H1 (cell line): ENCODE measurements at regions not wholly inside any gene's neighbourhood (a gene's known extent, or its start where the extent isn't known, plus 50 kb on each side); places are given as distances from the start of the nearest gene placed in this dataset.
A peak's percentile ranks its signal among the peaks of the same experiment; 100 is the strongest.

Experiments used
- CTCF ChIA-PET: fragments of 300-600 bp; sonication (Branson Sonifier 250); formaldehyde crosslinking; loops from one replicate; lab custom pipeline; 2021; ENCODE audit not compliant: partially characterized antibody; lab: Charles Lee
- POLR2A ChIA-PET: fragments of 300-600 bp; sonication (Branson Sonifier 250); formaldehyde crosslinking; loops from one replicate; lab custom pipeline; 2021; ENCODE audit warnings: inconsistent platforms; ENCODE audit not compliant: partially characterized antibody; lab: Charles Lee
- DNase-seq, 2 experiments: peaks; one replicate each; pipeline versions ENCODE4 v3.0.0 to v3.0.0-alpha.2; 2010 to 2022; ENCODE audit warnings: low spot score in 2 of 2, low read depth in 1 of 2, mixed read lengths in 1 of 2
- FAIRE-seq: peaks from 2 replicates; lab custom pipeline; 2011; peaks lifted over from hg19 to GRCh38; lab: Jason Lieb, UNC
- H2AFZ ChIP-seq: 2 replicates; pipeline ENCODE4 v1.8.1; 2012; ENCODE audit warnings: low read length, inconsistent platforms
- H2AK5ac ChIP-seq: 2 replicates; pipeline ENCODE4 v1.6.1; 2013; ENCODE audit warnings: low read depth, low read length
- H2BK120ac ChIP-seq: replicated peaks from 2 replicates; pipeline ENCODE3; 2013; ENCODE audit warnings: low read depth, low read length, inconsistent platforms
- H2BK12ac ChIP-seq: 2 replicates; pipeline ENCODE4 v1.6.1; 2013; ENCODE audit warnings: low read depth, low read length
- H2BK15ac ChIP-seq: 2 replicates; pipeline ENCODE4 v1.6.1; 2013; ENCODE audit warnings: low read length
- H2BK20ac ChIP-seq: 2 replicates; pipeline ENCODE4 v1.6.1; 2013; ENCODE audit warnings: low read length
- H2BK5ac ChIP-seq: 2 replicates; pipeline ENCODE4 v1.6.1; 2013; ENCODE audit warnings: low read depth, low read length
- H3K14ac ChIP-seq: 2 replicates; pipeline ENCODE4 v1.6.1; 2013; ENCODE audit warnings: inconsistent platforms; ENCODE audit not compliant: insufficient read length
- H3K18ac ChIP-seq: 2 replicates; pipeline ENCODE4 v1.6.1; 2013; ENCODE audit warnings: low read length; ENCODE audit errors: extremely low read depth
- H3K23ac ChIP-seq: 2 replicates; pipeline ENCODE4 v1.6.1; 2013; ENCODE audit warnings: inconsistent platforms; ENCODE audit not compliant: insufficient read length
- H3K23me2 ChIP-seq: 2 replicates; pipeline ENCODE4 v1.6.1; 2013; ENCODE audit warnings: low read depth, low read length
- H3K27ac ChIP-seq: 2 replicates; pipeline ENCODE4 v1.6.1; 2011; ENCODE audit warnings: low read depth, low read length, inconsistent platforms
- H3K27me3 ChIP-seq, 4 experiments: replicated peaks in 1 of 4; 1 replicate in 1 of 4; 2 replicates in 3 of 4; pipeline versions ENCODE4 v1.6.1 to v1.8.1; 2011 to 2013; ENCODE audit warnings: low read length in 3 of 4, mild to moderate bottlenecking in 3 of 4, inconsistent platforms in 2 of 4, mixed read lengths in 2 of 4, moderate library complexity in 1 of 4; ENCODE audit not compliant: control insufficient read depth in 3 of 4, insufficient read depth in 3 of 4; ENCODE audit errors: extremely low read depth in 1 of 4
- H3K36me3 ChIP-seq, 4 experiments: 2 replicates each; pipeline versions ENCODE4 v1.6.1 to v1.8.1; 2011 to 2013; ENCODE audit warnings: mild to moderate bottlenecking in 4 of 4, low read length in 3 of 4, moderate library complexity in 2 of 4, control low read depth in 1 of 4, inconsistent platforms in 1 of 4; ENCODE audit not compliant: insufficient read depth in 4 of 4, control insufficient read depth in 2 of 4
- H3K4ac ChIP-seq: replicated peaks from 2 replicates; pipeline ENCODE3; 2013; ENCODE audit warnings: low read length, low read depth, mixed read lengths, inconsistent platforms; ENCODE audit not compliant: insufficient read length
- H3K4me1 ChIP-seq, 4 experiments: replicated peaks in 1 of 4; 1 replicate in 1 of 4; 2 replicates in 3 of 4; pipeline versions ENCODE4 v1.6.1 to v1.8.1; 2011 to 2013; ENCODE audit warnings: low read length in 3 of 4, inconsistent platforms in 2 of 4, mixed read lengths in 1 of 4; ENCODE audit not compliant: insufficient read depth in 4 of 4, control insufficient read depth in 3 of 4
- H3K4me2 ChIP-seq, 2 experiments: 2 replicates each; pipeline versions ENCODE4 v1.6.1 to v1.8.1; 2011 to 2013; ENCODE audit warnings: low read depth in 2 of 2, low read length in 2 of 2, control low read depth in 1 of 2, inconsistent platforms in 1 of 2, mild to moderate bottlenecking in 1 of 2; ENCODE audit not compliant: insufficient read depth in 1 of 2
- H3K4me3 ChIP-seq, 4 experiments: fragments of 200-600, 300-600 bp in 1 of 4; sonication (generic), shearing (Covaris generic), sonication (Bioruptor Twin) in 1 of 4; 2 replicates each; pipeline versions ENCODE4 v1.5.1 to v1.8.1; 2011 to 2016; ENCODE audit warnings: low read length in 4 of 4, low read depth in 3 of 4, control low read depth in 2 of 4, inconsistent platforms in 2 of 4, mild to moderate bottlenecking in 2 of 4, mixed read lengths in 1 of 4, moderate library complexity in 1 of 4; ENCODE audit not compliant: insufficient read depth in 2 of 4; ENCODE audit errors: extremely low read depth in 1 of 4
- H3K56ac ChIP-seq: replicated peaks from 2 replicates; pipeline ENCODE3; 2013; ENCODE audit warnings: low read depth, mild to moderate bottlenecking, mixed read lengths, low read length, inconsistent platforms; ENCODE audit not compliant: insufficient read length
- H3K79me1 ChIP-seq: 2 replicates; pipeline ENCODE4 v1.6.1; 2013; ENCODE audit warnings: low read depth, low read length, control low read depth
- H3K79me2 ChIP-seq, 2 experiments: 2 replicates each; pipeline versions ENCODE4 v1.6.1 to v1.8.1; 2012 to 2013; ENCODE audit warnings: low read length in 2 of 2, mild to moderate bottlenecking in 2 of 2, inconsistent platforms in 1 of 2; ENCODE audit not compliant: insufficient read depth in 2 of 2, control insufficient read depth in 1 of 2
- H3K9ac ChIP-seq, 4 experiments: replicated peaks in 1 of 4; 1 replicate in 1 of 4; 2 replicates in 3 of 4; pipeline versions ENCODE4 v1.6.1 to v1.8.1; 2011 to 2013; ENCODE audit warnings: low read depth in 3 of 4, low read length in 3 of 4, control low read depth in 2 of 4, mild to moderate bottlenecking in 2 of 4, moderate library complexity in 2 of 4, inconsistent platforms in 1 of 4; ENCODE audit errors: extremely low read depth in 1 of 4
- H3K9me3 ChIP-seq, 2 experiments: 2 replicates each; pipeline versions ENCODE4 v1.6.1 to v1.8.1; 2012 to 2013; ENCODE audit warnings: mild to moderate bottlenecking in 2 of 2, moderate library complexity in 2 of 2, control low read depth in 1 of 2, inconsistent platforms in 1 of 2, low read depth in 1 of 2, low read length in 1 of 2, mixed read lengths in 1 of 2; ENCODE audit not compliant: insufficient read depth in 2 of 2
- H4K20me1 ChIP-seq, 2 experiments: replicated peaks in 1 of 2; 2 replicates each; pipeline versions ENCODE3 to v1.8.1; 2011 to 2013; ENCODE audit warnings: inconsistent platforms in 2 of 2, low read length in 2 of 2, mild to moderate bottlenecking in 1 of 2; ENCODE audit not compliant: insufficient read depth in 2 of 2, control insufficient read depth in 1 of 2
- H4K5ac ChIP-seq: 2 replicates; pipeline ENCODE4 v1.6.1; 2013; ENCODE audit warnings: low read length, low read depth, mixed read lengths, inconsistent platforms; ENCODE audit not compliant: insufficient read length
- H4K8ac ChIP-seq: 2 replicates; pipeline ENCODE4 v1.8.0; 2013; ENCODE audit warnings: mild to moderate bottlenecking, moderate library complexity, low read length, inconsistent platforms; ENCODE audit not compliant: insufficient read depth; ENCODE audit errors: extremely low read depth
- H4K91ac ChIP-seq: replicated peaks from 2 replicates; pipeline ENCODE3; 2013; ENCODE audit warnings: low read length, mixed read lengths, inconsistent platforms; ENCODE audit not compliant: insufficient read length
- CTBP2 ChIP-seq: IDR thresholded peaks from 2 replicates; pipeline ENCODE4 v1.7.0; 2011; ENCODE audit warnings: borderline replicate concordance, mild to moderate bottlenecking, moderate library complexity, mixed read lengths, low read length; ENCODE audit not compliant: insufficient read depth, insufficient read length
- EGR1 ChIP-seq: IDR thresholded peaks from 2 replicates; pipeline ENCODE4 v1.6.1; 2011; ENCODE audit warnings: low read depth, low read length, borderline replicate concordance
- GTF2F1 ChIP-seq: IDR thresholded peaks from 2 replicates; pipeline ENCODE4 v1.6.1; 2012; ENCODE audit warnings: low read depth, low read length, improper control_type of control experiment, borderline replicate concordance
- POLR2A ChIP-seq, 2 experiments: IDR thresholded peaks; 1 replicate in 1 of 2; 2 replicates in 1 of 2; pipeline ENCODE4 v1.6.1; 2011; ENCODE audit warnings: low read depth in 2 of 2, low read length in 2 of 2, mild to moderate bottlenecking in 2 of 2; ENCODE audit errors: control extremely low read depth in 1 of 2
- RFX5 ChIP-seq: IDR thresholded peaks from 2 replicates; pipeline ENCODE4 v1.6.1; 2011; ENCODE audit warnings: low read depth, low read length, improper control_type of control experiment, borderline replicate concordance
- TCF12 ChIP-seq: IDR thresholded peaks from 2 replicates; pipeline ENCODE4 v1.6.1; 2011; ENCODE audit warnings: low read depth, mild to moderate bottlenecking, low read length
- WGBS, 2 experiments: shearing (Covaris generic) in 1 of 2; methylation state at CpG; one replicate each; pipeline versions ENCODE4 v1.1.6 to v1.1.7; 2013 to 2015; ENCODE audit warnings: low lambda C conversion rate in 2 of 2, mixed read lengths in 2 of 2, inconsistent platforms in 1 of 2, low coverage in 1 of 2, missing lambda C conversion rate in 1 of 2; ENCODE audit not compliant: insufficient replicate concordance in 2 of 2, insufficient coverage in 1 of 2, insufficient read length in 1 of 2; ENCODE audit errors: extremely low coverage in 1 of 2, missing lambda C conversion rate in 1 of 2; 5-methylcytosine and 5-hydroxymethylcytosine counted together

DNA sequence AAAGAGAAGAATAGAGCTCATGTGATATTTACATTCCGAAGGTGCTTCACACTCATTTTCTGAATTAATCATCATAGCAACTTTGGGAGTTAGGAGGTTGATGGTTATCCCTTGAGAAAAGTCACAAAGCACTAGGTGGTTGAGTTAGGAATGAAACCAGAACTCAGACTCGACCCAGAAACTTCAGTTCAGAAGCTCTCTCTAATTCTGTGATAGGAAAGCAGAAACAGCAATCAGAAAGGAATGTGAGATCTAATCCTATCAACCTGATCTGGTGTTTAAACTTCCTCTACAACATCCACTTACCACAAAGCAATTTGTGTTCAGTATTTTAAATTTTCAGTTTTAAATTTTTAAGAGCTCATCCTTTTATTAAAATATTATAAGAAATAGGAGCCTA lies 211.2 kb downstream of the CNTN3 start:
- Histone ChIP-seq H2BK5ac (no peak overlapping the region; the same call in 1 of the 2 replicates), H4K91ac (no peak overlapping the region), H3K27ac (no peak overlapping the region), H3K36me3 (no peaks in the 10 kb centered on the region), H3K79me1 (no peaks in the 10 kb centered on the region), H2BK20ac (no peak overlapping the region), H3K4me3 (no peak overlapping the region), H4K8ac (no peak overlapping the region), H3K4me2 (peak overlapping the region; percentile 32 to 40; a peak in 1 of 4 replicates), H3K27me3 (no peaks in the 10 kb centered on the region), H2AFZ (no peak overlapping the region; the same call in 1 of the 2 replicates), H2AK5ac (no peak overlapping the region), H3K56ac (no peak overlapping the region), H3K23ac (no peak overlapping the region), H2BK12ac (no peak overlapping the region; the same call in 1 of the 2 replicates), H2BK15ac (no peak overlapping the region), H3K79me2 (no peaks in the 10 kb centered on the region), H2BK120ac (no peak overlapping the region), H4K20me1 (no peaks in the 10 kb centered on the region), H3K9me3 (no peaks in the 10 kb centered on the region), H3K14ac (no peak overlapping the region), H3K4me1 (peaks cover 0 to 4% (median 3%) of the 10 kb centered on the region in 4 experiments; a peak in 2 of 7 replicates), H4K5ac (no peak overlapping the region), H3K18ac (no peak overlapping the region), H3K4ac (no peak overlapping the region), H3K23me2 (no peaks in the 10 kb centered on the region), H3K9ac (no peak overlapping the region)
- POLR2A ChIA-PET, result no interaction called here
- FAIRE-seq (no peak), DNase-seq (no peak)
- no peak for TF ChIP-seq CTBP2
- no peak for TF ChIP-seq EGR1
- TF ChIP-seq POLR2A (IDR thresholded peaks at IDR 0.05; ENCODE audit: control extremely low read depth in 1 of 2, low read depth in 2 of 2, low read length in 2 of 2), result no peak
- no peak for TF ChIP-seq TCF12
- no peak for TF ChIP-seq GTF2F1
- no peak for TF ChIP-seq RFX5
- 82% methylated on average over 2 of the region's 2 CpGs; no CpG with 5 or more reads in 1 of the 2 experiments for WGBS, 2 experiments
- CTCF ChIA-PET, result interaction anchor here (0.8 kb wide), 1 partner anchor 9 kb away, joined by 3 read pairs; no protein-coding TSS in a partner anchor
